SW480 (cell line): ENCODE measurements at regions not wholly inside any gene's neighbourhood (a gene's known extent, or its start where the extent isn't known, plus 50 kb on each side); places are given as distances from the start of the nearest gene placed in this dataset.

ENCODE experiments used
- DNase-seq: peaks from one replicate; pipeline ENCODE4 v3.0.0-alpha.2; 2016; ENCODE audit warnings: low spot score

DNA sequence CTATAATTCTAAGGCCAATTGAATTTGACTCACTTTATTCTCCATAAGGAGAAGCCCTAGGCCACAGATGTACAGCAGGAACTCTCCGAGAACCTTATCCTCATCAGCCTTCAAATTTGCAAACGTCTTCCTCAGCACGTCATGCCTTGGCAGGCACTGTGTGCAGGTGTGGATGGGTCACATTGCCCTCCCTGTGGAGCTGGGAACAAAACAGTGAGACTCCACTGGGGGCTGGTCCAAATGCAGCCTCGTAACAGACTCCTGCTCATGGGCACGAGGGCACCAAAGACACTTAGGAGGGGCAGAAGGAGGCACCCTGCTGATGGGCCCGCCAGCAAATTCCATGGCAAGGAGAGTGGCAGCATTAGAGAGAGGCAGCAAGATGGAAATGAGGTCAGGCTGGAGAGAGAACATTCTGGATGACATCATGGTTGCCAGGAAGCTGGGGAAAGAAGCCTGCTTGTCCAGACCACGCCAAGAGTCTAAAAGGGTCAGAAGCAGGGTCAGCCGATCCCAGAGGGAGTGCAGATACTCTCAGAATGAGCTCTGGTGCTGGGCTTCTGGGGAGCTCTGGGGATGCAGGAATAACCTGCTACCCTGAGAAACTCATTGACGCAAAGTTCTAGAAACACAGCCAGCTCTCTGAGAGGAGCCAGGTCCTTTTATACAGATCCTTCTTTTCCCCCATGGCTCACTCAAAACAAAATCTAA, 242.2 kb downstream of the B3GLCT start:
- no peak for DNase-seq

GRCh38 chr13:31442571-31442970, 242.8 kb downstream of the B3GLCT start:
- no peak for DNase-seq

DNA sequence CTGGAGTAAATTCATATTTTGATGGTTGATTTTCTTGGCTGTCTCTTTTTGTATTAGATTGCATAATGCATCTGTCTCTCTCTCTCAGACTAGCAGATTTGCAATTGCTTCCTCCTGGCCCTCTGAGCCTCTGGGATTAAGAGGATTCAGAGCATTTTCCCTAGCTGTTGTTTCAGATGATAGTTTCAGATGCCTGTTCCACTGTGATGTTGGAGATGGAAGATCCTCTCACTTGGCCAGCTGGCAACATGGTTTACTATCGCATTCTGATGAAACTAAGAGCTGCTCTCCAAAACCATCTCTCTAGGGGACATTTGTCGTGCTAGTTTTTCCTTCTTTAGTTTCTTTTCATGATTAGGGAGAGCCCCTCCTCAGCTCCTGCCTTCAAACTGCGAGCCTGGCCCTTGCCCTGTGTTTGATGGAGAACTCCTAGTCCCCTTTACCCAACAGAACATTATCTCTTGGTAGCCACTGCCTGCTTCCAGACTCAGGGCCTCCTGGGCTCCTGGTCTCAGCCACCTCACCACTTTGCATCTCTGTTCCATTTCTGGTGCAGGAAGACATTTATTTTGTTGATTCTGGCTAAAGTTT, 244.6 kb downstream of the B3GLCT start:
- DNase-seq, result no peak

GRCh38 chr13:31452525-31452924, 252.8 kb downstream of the B3GLCT start:
- DNase-seq, result no peak

DNA sequence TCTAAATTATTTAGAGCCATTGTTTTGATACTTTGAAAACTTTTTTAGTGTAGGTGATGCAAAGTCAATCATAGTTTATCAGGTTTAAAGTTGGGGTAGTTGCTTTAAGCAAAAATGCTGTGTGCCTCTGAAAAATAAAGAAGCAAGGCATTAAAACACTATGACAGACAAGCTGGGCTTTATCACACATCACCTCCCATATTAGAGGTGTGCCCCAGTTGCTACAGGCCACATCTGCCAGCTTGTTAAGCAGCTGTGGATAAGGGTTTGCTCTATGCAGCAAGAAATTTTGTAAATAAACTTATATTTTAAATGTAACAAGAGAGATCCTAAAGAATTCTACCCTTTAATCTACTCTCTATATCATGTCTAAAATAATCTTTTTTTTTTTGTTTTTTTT, 255.8 kb downstream of the B3GLCT start:
- DNase-seq, result no peak

- no peak for DNase-seq
Observed at GRCh38 chr13:31456056-31456455, 256.3 kb downstream of the B3GLCT start.

DNA sequence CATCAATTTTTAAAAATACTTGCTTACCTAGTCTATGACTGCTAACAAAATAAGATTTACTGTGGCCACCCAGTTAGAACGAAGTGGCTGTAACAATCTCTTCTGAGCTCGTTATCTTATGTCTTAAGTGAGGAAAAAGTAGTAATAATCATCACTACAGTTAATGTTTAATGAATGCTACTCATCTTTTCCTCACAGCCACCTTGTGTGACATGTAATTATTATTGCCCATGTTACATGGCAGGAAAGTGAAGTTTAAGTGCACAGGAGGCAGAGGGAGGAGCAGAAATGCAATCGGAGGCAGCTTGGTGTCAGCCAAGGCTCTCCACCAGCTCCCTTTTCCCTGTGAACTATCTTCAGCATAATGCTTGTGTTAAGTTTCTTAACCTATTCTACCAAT, 260.3 kb downstream of the B3GLCT start:
- DNase-seq, result no peak

DNA sequence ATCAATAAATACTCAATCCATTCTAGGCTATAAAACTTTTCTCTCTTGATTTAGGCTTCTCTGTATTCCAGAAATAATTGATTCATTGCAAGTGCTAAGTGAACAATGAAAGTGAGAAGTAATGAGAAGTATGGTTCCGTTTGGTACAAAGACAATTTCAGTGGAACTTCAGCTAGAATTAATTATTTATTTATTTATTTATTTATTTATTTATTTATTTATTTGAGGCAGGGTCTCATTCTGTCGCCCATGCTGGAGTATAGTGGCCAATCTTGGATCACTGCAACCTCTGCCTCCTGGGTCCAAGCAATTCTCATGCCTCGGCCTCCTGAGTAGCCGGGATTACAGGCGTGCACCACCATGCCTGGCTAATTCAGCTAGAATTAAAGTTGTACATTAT, 262.1 kb downstream of the B3GLCT start:
- DNase-seq, result no peak

DNA sequence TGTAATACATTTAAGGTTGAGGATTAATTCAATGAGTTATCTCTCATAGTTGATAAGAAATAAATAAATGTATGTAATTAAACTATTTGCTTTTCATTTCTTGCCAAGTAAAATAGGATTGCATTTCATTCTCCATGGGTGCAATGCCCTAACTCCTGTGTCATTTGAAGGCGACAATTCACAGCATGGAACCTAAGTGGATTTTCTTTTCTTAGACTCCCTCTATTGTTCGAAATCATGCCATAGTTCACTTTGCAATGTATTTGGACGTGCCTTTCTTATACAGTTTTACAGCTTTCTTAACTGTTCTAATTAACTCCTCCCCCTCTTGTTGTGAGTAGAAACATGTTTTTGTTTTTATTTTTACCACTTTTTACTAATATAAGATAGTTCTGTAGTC, 263.0 kb downstream of the B3GLCT start:
- no peak for DNase-seq

- DNase-seq, result no peak
Observed at GRCh38 chr13:31468114-31468902, 268.5 kb downstream of the B3GLCT start.

GRCh38 chr13:31469377-31469776, 269.6 kb downstream of the B3GLCT start:
- DNase-seq, result no peak

GRCh38 chr13:31476266-31476665, 263.1 kb upstream of the RXFP2 start:
- DNase-seq, result no peak

DNA sequence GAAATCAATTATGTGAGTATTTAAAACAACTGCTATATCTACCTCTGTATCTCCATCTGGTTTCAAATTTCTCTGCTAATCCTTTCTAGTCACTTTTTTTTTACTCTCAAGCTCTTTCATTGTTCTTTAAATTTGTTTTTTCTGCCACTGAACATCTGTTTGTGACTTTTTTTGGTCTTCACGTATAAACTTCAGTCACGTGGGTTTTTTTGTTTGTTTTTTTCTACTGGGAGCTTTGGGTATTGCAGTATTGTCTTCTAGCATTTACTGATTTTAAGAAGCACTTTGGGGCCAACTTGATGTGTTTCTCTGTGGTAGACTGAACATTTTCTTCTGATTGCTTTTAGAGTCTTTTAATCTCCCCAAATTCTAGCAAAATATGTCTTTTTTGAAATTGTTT, 262.6 kb upstream of the RXFP2 start:
- DNase-seq, result no peak

- DNase-seq, result no peak
Observed at GRCh38 chr13:31477961-31478360, 261.4 kb upstream of the RXFP2 start.

DNA sequence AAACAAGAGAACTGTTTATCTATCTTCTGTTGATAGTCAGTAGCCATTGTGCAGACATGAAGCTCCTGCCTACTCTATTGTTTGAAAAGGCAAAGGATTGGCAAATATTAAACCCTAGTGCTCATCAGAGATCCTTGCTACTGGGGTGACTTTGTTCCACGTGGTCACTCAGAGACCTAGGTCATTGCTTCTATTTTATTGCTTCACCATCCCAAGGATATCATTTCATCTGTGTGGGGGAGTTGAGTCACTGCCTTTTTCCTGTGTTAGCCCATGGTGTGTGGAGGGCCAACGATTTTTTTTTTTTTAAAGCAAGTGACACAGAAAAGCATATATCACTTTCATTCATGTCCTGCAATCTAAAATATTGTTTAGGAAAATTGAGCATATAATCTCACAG, 254.1 kb upstream of the RXFP2 start:
- no peak for DNase-seq

- no peak for DNase-seq
Observed at GRCh38 chr13:31485651-31486051, 253.7 kb upstream of the RXFP2 start.

DNA sequence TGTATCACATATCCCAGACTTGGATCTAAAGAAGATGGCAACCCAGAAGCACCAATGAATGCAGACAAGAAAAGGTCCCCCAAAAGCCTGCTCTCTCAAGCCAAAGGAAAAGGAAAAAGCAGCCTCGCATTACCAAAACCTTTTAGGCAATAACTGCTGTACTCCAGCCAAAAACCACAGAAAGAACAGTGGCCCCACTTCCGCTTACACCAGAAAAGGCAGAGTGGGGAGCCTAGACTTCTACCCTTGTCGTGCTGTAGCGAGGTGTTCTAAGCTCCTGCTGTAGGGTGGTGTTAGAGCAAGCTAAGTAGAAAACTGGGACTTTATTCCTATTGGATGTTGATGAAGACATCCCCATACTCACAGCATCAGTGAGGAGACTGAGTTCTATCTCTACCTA, 244.0 kb upstream of the RXFP2 start:
- no peak for DNase-seq

DNA sequence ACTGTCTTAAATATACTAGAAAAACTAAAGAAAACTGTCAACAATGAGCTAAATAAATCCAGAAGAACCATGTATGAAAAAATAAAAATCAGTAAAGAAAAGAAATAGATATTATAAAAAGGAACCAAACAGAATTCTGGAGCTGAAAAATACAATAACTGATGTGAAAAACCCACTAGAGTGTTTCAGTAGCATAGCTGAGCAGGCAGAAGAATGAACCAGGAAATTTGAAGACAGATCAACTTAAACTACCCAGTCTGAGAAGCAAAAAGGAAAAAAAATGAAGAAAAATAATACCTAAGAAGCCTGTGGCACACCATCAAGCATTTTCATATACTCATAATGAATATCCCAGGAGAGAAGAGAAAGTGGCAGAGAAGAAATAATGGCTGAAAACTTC, 240.1 kb upstream of the RXFP2 start:
- no peak for DNase-seq

- DNase-seq, result no peak
Observed at GRCh38 chr13:31503626-31504025, 235.7 kb upstream of the RXFP2 start.

DNA sequence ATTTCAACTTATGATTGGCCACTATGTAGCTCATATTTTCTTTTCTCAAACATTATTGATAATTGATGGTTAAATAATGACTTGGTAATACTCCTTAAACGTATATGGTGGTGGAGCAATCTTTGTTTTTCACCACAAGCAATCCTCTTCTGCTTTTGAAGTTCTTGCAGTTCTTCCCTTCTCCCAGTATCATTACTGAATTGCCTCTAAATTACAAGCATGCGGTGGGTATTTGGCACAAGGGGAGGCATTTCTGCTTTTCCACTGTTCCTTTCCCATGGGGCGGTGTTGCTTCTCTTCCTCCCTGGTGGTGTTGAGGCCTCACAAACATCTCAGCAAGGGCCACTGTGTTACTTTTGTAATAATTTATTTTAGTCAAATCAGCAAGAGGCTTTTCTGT, 234.4 kb upstream of the RXFP2 start:
- DNase-seq, result no peak

GRCh38 chr13:31512331-31512730, 227.0 kb upstream of the RXFP2 start:
- DNase-seq, result no peak

GRCh38 chr13:31514932-31515331, 224.4 kb upstream of the RXFP2 start:
- DNase-seq, result no peak

DNA sequence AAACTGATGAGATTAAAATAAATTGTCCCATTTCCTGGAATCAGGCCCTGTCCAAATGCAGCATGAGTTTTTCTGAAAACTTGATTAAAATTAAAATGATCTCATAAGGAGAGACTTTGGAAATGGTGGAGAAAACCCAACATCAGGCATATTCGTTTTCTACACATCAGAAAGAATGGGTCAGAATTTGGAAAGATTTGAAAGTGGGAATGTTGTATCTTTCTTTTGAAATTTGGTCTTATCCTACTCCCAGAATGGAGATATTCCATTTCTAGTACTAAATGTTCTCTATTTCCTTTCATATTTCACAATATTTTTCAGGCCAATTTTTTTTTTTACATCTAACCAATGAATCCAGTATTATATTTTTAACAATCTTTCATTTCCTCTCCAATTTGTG, 223.9 kb upstream of the RXFP2 start:
- no peak for DNase-seq
